ENCODE measurements at regions not wholly inside any gene's neighbourhood (a gene's known extent, or its start where the extent isn't known, plus 50 kb on each side); places are given as distances from the start of the nearest gene placed in this dataset.

DNA sequence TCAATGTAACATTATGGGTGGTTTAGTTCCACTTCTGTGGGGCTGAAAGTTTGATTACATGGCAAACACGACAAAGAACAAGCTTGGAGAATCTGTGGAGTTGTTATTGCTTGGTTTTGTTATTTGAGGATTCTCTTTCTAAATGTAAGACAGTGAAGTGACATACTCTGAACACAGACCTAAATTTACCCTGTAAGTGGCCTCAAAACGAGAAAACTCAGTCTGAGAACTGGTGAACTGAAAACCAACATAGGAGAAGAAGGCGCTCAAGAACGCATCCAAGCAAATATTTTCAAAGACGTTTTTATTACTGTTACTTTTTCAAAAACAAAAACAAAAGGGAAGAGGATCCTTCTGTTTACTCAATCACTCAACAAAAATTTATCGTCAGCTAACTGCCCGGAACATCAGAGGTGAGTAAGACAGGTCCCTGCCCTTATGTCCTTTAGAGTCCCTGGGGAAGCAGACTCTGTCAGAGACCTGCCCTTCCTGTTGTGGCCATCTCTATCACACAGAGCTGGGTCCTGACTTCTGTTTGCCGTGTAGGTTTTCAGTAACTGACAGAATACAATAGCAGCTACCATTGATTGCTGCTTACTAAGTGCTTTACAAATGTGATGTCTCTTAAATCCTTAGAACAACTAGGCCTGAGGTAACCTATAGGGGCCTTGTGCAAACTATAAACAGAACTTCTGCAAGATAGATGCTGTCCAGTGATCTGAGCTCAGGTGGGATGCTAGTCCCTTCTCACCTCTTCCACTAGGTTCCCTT lies 79.3 kb upstream of the C12orf71 start:
- DNase-seq: no peak
- Histone ChIP-seq H3K4me1 (no peaks in the 10 kb centered on the region), H3K4me3 (no peak overlapping the region), H3K36me3 (no peaks in the 10 kb centered on the region), H3K27ac (no peak overlapping the region), H3K27me3 (replicated peaks in 1 of 7) (no peaks in the 10 kb centered on the region), H3K9me3 (peaks cover 0 to 9% (median 0%) of the 10 kb centered on the region in 8 donors)
- TF ChIP-seq POLR2AphosphoS5 (IDR thresholded peaks at IDR 0.05): no peak
- TF ChIP-seq, protein P1, sequence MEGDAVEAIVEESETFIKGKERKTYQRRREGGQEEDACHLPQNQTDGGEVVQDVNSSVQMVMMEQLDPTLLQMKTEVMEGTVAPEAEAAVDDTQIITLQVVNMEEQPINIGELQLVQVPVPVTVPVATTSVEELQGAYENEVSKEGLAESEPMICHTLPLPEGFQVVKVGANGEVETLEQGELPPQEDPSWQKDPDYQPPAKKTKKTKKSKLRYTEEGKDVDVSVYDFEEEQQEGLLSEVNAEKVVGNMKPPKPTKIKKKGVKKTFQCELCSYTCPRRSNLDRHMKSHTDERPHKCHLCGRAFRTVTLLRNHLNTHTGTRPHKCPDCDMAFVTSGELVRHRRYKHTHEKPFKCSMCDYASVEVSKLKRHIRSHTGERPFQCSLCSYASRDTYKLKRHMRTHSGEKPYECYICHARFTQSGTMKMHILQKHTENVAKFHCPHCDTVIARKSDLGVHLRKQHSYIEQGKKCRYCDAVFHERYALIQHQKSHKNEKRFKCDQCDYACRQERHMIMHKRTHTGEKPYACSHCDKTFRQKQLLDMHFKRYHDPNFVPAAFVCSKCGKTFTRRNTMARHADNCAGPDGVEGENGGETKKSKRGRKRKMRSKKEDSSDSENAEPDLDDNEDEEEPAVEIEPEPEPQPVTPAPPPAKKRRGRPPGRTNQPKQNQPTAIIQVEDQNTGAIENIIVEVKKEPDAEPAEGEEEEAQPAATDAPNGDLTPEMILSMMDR (IDR thresholded peaks at IDR 0.05 in 8 of 11, conservative IDR thresholded peaks at IDR 0.05 in 3 of 11): no peak
- TF ChIP-seq POLR2A (IDR thresholded peaks at IDR 0.05): no peak
- WGBS, 5 donors: 70 to 87% (median 78%) methylated on average over 8 of the region's 8 CpGs
- intact Hi-C loops (cut with DNase I; ENCODE audit: low total_unique reads): no loop called here

DNA sequence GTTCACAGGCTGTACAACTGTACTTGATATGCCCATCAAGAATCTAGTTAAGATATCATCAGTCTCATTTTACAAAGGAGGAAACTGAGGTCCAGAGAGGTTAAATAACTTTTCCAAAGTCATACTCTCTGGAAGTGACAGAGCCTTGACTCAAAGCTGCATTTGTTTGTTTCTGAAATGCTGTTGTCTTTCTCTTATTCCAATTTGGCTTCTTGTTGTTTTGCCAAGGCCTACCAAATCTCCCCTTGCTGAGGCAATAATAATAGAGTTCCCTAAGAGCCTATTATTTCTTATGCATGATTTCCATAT lies 79.8 kb upstream of the C12orf71 start:
- Histone ChIP-seq H3K27ac (no peak overlapping the region), H3K4me1 (no peaks in the 10 kb centered on the region), H3K9me3 (peaks cover 0 to 12% (median 2%) of the 10 kb centered on the region in 8 donors), H3K36me3 (no peaks in the 10 kb centered on the region), H3K27me3 (replicated peaks in 1 of 7) (no peaks in the 10 kb centered on the region), H3K4me3 (no peak overlapping the region)
- TF ChIP-seq POLR2A (IDR thresholded peaks at IDR 0.05): no peak
- TF ChIP-seq, protein P1 (IDR thresholded peaks at IDR 0.05 in 8 of 11, conservative IDR thresholded peaks at IDR 0.05 in 3 of 11): no peak
- TF ChIP-seq POLR2AphosphoS5 (IDR thresholded peaks at IDR 0.05): no peak
- intact Hi-C loops (cut with DNase I; ENCODE audit: low total_unique reads): no loop called here
- DNase-seq: no peak

DNA sequence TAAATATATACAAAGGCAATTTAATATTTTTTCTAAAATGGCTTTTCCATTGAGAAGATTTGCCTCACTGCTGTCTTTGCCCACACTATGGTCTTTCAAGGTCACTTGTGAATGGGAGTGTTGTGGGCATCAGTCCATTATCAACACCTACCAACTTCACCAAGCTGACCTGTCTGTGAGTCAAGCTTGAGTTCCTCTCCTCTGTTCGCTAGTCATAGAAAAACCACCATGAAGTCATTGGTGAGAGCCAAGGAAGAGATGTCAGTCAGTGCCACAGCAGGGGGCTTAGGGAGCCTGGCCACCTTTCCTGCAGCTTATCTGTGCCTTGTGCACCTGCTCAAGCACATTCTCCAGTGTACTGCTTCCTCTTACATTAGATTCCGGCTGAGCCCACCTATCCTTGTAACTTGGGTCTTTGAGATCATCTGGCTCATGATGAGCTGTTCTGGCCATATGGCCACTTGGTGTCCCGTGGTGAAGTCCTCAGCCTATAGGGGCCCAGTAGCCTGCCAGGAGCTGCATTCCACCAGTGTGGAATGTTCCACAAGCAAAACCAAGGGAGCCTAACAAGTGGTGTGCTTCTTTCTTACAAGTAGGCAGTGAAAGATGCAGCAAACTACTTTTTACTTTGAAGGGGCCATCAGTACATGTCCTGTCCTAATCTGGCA lies 80.8 kb upstream of the C12orf71 start:
- Histone ChIP-seq H3K27me3 (replicated peaks in 1 of 7) (no peaks in the 10 kb centered on the region), H3K4me1 (no peaks in the 10 kb centered on the region), H3K36me3 (no peaks in the 10 kb centered on the region), H3K9me3 (peaks cover 0 to 14% (median 4%) of the 10 kb centered on the region in 8 donors), H3K4me3 (no peak overlapping the region), H3K27ac (no peak overlapping the region)
- no peak for DNase-seq
- TF ChIP-seq POLR2A (IDR thresholded peaks at IDR 0.05) (no peak), POLR2AphosphoS5 (IDR thresholded peaks at IDR 0.05) (no peak)
- TF ChIP-seq, protein P1 (IDR thresholded peaks at IDR 0.05 in 8 of 11, conservative IDR thresholded peaks at IDR 0.05 in 3 of 11): no peak
- 61 to 88% (median 74%) methylated on average over 3 of the region's 3 CpGs for WGBS, 5 donors
- intact Hi-C loops (cut with DNase I; ENCODE audit: low total_unique reads): no loop called here

DNA sequence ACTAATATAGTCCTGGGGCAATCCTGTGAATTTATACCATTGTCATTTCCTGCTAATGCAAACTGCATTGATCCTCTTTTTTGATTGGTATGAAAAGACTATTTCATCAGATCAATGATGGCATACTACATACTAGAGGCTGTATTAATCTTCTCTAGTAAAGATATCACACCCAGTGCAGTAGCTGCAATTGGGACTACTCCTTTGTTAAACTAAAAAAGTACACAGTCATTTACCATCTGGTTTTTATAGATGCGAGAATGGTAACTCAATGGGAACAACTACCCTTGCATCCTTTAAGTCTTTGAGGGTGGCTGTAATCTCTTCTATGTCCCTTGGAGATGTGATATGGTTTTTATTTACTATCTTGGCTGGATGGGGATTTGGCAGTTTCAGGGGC lies 80.2 kb upstream of the STK38L start:
- DNase-seq: no peak
- Histone ChIP-seq H3K27ac (no peak overlapping the region), H3K9me3 (peaks cover 0 to 14% (median 4%) of the 10 kb centered on the region in 8 donors), H3K36me3 (no peaks in the 10 kb centered on the region), H3K4me1 (no peaks in the 10 kb centered on the region), H3K4me3 (no peak overlapping the region), H3K27me3 (replicated peaks in 1 of 7) (no peaks in the 10 kb centered on the region)
- TF ChIP-seq POLR2A (IDR thresholded peaks at IDR 0.05) (no peak), POLR2AphosphoS5 (IDR thresholded peaks at IDR 0.05) (no peak)
- TF ChIP-seq, protein P1 (IDR thresholded peaks at IDR 0.05 in 8 of 11, conservative IDR thresholded peaks at IDR 0.05 in 3 of 11): no peak
- 88 to 100% (median 95%) methylated on average over 1 of the region's 1 CpG for WGBS, 5 donors
- intact Hi-C loops (cut with DNase I; ENCODE audit: low total_unique reads): no loop called here
